Stimulated activated CD4-positive, alpha-beta T cell treated with anti-CD3 and anti-CD28 coated beads, Interleukin-4, amount 100 ng/mL, for 24 hours (primary cell): ENCODE measurements at regions not wholly inside any gene's neighbourhood (a gene's known extent, or its start where the extent isn't known, plus 50 kb on each side); places are given as distances from the start of the nearest gene placed in this dataset.
"Not testable (repeated sequence)": the region's sequence is repeated elsewhere in the genome, so short reads cannot be mapped to it uniquely, and the experiment has no call there.

Source experiments
- DNase-seq: peaks from one replicate; pipeline ENCODE4 v3.0.0-alpha.2; 2020

DNA sequence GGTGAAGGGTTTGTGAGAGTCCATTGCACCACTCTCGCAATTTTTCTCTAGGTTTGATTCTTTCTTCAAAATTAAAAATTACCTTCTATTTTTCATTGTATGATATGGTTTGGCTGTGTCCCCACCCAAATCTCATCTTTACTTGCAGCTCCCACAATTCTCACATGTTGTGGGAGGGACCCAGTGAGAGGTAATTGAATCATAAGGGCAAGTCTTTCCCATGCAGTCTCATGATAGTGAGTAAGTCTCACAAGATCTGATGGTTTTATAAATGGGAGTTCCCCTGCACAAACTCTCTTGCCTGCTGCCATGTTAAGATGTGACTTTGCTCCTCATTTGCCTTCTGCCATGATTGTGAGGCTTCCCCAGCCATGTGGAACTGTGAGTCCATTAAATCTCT is 711.2 kb upstream of the AUTS2 start:
- DNase-seq, result not testable (repeated sequence)

GRCh38 chr7:68888971-68889385 is 709.3 kb upstream of the AUTS2 start:
- DNase-seq, result no peak

GRCh38 chr7:68892236-68892635 is 706.0 kb upstream of the AUTS2 start:
- DNase-seq, result no peak

- no peak for DNase-seq
Observed at GRCh38 chr7:68893411-68893810, 704.9 kb upstream of the AUTS2 start.

GRCh38 chr7:68899156-68899555 is 699.1 kb upstream of the AUTS2 start:
- DNase-seq, result not testable (repeated sequence)

DNA sequence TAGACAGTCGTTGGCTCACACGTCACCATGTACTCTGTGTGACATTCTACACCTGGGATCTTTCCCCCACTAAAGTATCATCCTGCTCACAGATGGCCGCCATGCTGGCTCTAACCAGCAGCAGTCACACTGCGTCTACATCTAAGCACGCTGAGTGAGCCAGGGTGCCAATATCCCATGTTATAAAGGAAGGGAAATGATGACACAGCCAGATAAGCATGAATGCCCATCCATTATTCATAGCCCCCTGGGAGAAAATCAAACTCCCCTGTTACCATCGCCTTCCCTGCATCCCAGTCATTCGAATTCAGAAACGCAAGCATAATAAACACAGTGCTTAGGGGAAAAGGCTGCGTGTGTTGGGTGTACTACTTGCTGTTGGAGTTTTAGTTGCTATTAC is 698.2 kb upstream of the AUTS2 start:
- DNase-seq, result no peak

DNA sequence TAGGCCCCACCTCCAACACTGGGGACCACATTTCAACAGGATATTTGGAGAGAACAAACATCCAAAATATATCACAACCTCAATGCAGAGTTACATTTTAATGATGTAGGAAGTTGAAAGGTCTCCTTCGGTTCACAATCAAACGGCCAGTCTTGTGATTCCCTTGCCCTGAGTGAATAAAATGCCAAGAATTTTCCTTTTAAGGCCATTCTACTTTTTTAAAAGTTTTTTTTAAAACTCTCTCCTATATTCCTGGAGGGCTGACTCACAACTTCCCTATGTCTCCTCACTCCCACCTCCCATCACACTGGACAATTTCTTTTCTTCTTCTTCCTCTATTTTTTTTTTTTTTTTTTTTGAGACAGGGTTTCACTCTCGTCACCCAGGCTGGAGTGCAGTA is 693.6 kb upstream of the AUTS2 start:
- DNase-seq, result no peak

- DNase-seq, result no peak
Observed at GRCh38 chr7:68911754-68912153, 686.5 kb upstream of the AUTS2 start.

GRCh38 chr7:68914006-68914405 is 684.3 kb upstream of the AUTS2 start:
- no peak for DNase-seq

- DNase-seq, result no peak
Observed at GRCh38 chr7:68917041-68917651, 681.1 kb upstream of the AUTS2 start.

GRCh38 chr7:68918621-68919020 is 679.7 kb upstream of the AUTS2 start:
- no peak for DNase-seq

DNA sequence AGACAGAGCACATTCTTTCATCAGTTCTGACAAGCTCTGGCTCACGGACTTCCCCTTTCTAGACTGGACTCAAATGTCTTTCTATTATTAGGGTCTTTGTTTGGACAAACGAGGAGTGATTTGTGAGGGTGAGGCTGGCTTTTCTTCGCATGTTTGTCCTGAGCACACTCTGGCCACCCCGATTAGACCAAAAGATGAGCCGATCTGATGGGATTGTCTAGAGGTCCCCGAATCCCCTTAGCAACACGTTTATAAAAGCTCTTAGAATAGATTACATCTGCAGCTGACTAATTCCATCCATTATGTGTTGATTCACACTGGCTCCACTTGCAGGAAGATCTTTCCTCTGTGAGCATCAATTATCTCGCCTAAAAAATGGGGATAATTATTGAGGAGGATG is 675.4 kb upstream of the AUTS2 start:
- DNase-seq, result no peak

DNA sequence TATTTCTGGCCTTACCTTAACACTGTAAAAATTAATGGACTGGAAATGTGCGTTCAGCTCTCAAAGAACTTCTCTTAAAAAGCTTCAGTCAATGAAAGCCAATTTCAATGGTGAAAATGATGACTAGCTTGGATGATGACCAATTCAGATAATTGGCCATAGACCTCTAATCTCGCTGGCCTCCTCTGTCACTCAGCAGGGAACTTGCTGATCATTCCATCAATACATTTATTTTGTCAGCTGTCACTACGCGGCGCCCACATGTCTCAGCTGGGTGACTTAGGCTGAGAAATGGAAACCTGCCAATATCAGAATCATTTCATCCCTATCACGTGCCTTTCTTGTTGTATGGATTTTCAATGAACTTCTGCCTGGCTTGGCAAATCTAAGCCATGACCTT is 673.0 kb upstream of the AUTS2 start:
- no peak for DNase-seq

DNA sequence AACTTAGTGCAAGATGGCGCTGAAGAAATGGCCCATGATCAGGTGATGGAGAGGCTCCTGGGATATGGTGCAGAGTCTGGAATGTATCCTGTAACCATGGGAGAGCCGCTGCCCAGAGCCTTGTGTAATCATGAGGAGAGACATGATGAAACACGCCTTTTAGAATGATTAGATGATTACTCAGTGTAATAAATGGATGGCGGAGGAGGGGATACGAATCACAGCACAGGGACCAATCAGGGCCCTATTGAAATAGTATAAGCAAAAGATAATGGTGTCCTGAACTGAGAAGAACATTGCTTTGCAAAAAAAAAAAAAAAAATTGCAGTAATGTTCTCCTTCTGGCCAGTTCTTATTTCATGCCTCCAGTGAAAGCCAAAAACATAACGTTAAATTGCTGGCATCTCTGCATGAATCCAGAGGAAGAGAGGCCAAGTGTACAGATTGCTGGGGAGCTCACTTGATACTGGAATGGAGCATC is 668.5 kb upstream of the AUTS2 start:
- no peak for DNase-seq

DNA sequence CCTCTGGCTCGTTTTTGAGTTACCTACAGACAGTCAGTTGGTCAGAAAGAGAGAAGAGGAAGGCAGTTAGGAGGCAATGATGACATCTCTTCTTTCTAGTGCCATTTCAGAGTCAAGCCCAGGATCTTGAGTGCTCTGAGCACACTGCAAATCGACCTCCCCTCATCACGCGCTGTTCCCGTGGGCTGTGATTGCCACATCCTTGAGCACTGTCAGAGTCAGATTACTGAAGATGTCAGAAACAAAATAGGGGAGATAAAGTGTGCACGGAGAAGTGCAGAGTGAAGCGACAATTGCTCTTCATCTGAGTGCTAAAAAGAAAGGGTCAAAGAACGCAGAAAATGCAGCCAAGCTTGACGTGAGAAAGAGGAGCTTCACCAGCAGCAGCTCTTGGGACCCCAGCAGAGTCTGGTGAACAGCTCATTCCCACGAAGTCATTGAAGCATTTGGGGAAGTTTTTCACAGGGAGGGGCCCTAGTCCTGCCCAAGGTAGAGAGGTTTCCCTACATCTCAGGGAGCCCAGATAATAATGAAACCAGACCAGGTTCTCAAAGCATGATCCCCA is 661.7 kb upstream of the AUTS2 start:
- DNase-seq, result no peak

- DNase-seq, result no peak
Observed at GRCh38 chr7:68938151-68938550, 660.1 kb upstream of the AUTS2 start.

DNA sequence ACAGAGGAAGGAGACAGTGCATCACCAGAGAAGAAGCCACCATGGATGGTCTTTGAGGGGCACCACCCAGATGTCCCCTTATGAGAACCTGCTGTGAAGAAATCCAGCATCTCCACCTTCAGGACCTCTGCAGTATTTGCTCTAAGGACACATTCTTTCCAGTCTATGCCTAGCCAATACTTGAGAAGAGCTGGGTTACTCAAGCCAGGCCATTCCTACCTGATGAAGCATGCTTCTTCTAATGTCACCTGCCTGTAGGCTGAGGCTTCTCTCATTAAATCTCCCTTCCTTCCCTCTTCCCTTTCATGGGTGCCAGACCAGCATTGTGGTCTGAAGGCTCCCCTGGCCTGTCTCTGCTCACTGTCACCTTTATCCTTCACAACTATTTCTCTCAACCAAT is 654.5 kb upstream of the AUTS2 start:
- DNase-seq, result no peak

DNA sequence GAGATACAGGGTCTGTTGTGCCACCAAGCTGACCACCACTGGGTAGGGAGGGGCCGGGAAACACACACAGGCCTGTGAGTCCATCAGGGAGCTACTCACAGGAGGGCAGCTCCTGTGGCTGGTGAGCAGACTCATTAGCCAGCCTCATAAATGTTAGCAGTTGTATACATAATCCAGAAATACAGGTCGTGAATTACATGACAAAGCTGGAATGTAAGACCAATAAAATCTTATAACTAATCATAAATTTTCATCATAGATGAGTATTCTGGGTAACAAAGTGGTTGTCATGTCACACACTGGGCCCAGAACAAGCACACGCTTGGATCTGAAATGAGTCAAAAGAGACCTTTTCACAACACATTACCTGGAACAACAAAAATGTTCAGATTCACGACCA is 642.6 kb upstream of the AUTS2 start:
- DNase-seq, result no peak

DNA sequence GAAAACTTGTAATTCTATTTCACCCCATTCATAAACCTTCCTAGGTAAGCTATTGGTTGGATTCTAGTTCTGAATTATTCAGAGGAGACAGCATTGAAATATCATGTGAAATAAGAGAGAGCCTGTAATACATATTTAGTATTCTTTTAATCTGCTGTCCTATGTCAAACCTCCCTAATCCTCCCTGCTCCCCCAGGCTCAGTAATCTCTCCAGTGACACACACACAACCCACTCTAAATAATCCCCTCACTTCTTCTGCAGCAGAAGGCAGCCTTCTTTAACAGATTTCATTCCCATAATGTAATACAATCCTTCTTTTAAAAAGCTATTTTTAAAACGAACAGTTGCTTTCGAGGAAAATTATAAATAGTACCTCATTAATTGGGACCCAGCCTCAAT is 639.7 kb upstream of the AUTS2 start:
- no peak for DNase-seq

GRCh38 chr7:68963552-68963951 is 634.7 kb upstream of the AUTS2 start:
- DNase-seq, result no peak

- no peak for DNase-seq
Observed at GRCh38 chr7:68964060-68964459, 634.2 kb upstream of the AUTS2 start.

- no peak for DNase-seq
Observed at GRCh38 chr7:68965351-68965750, 632.9 kb upstream of the AUTS2 start.

- no peak for DNase-seq
Observed at GRCh38 chr7:68967598-68967997, 630.7 kb upstream of the AUTS2 start.

DNA sequence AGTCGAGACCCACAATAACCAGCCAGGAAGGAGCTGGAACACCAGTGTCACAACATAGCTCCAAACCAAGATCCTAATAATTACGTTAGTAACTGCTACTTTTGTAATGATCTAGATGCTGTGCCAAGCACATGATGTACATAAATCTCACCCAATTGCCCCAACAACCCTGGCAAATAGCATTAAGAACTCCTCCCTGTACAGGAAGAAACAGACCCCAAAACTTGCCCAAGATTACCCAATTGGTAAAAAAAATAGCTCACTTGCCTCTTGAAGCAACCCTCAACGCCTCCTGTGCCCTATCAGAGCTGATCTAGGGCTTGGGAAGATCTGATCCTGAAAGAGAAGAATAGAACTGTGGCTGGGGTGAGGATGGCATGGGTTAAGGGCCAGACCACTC is 628.7 kb upstream of the AUTS2 start:
- DNase-seq, result no peak

GRCh38 chr7:68971634-68972340 is 626.5 kb upstream of the AUTS2 start:
- no peak for DNase-seq
